ENCODE measurements at regions not wholly inside any gene's neighbourhood (a gene's known extent, or its start where the extent isn't known, plus 50 kb on each side); places are given as distances from the start of the nearest gene placed in this dataset.

DNA sequence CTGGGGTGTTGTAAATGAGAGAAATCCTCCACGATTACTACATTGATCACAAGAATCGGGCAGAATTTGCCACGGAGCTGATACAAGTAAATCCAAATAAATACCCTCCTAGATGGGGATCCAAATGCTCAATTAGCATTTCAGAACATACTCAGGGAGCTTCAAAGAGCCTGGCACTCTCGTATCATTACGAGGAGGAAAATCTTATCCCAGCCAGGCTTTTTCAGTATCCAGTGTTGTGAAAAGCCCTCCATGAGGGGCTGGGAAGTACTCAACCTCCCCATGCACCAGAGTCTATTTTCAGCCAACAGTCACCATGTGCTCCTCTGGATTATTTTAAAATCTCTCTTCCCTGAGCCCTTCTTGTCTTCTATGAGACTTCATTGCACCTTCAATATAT lies 122.6 kb upstream of the ARRDC4 start:
- DNase-seq (no peak), ATAC-seq (ENCODE audit: low read depth) (no peak)
- Histone ChIP-seq H3K4ac (ENCODE audit: low read depth, low read length) (no peak overlapping the region), H3K56ac (ENCODE audit: extremely low read depth, insufficient read depth, low read length) (no peak overlapping the region), H3K4me2 (ENCODE audit: low read depth, low read length) (no peak overlapping the region), H3K9me1 (ENCODE audit: insufficient read depth, low read length) (no peaks in the 10 kb centered on the region), H3K23ac (ENCODE audit: low read depth, low read length) (no peak overlapping the region), H4K20me1 (ENCODE audit: insufficient read depth, low read length) (no peaks in the 10 kb centered on the region), H2BK15ac (ENCODE audit: low read depth, low read length) (no peak overlapping the region), H3K36me3 (ENCODE audit: control insufficient read depth, insufficient read depth, low read length) (no peaks in the 10 kb centered on the region), H4K8ac (ENCODE audit: low read depth in 2 of 2, low read length in 2 of 2) (no peak overlapping the region), H2BK20ac (ENCODE audit: low read depth, low read length) (no peak overlapping the region), H3K14ac (replicated peaks; ENCODE audit: low read depth, low read length) (no peak overlapping the region), H3K27ac (ENCODE audit: insufficient read depth, low read length) (no peak overlapping the region), H3K4me1 (ENCODE audit: control insufficient read depth, insufficient read depth, low read length) (no peaks in the 10 kb centered on the region), H3K18ac (ENCODE audit: low read depth, low read length) (no peak overlapping the region), H2AK9ac (replicated peaks; ENCODE audit: low read depth, low read length, poor library complexity) (no peak overlapping the region), H3K9ac (ENCODE audit: low read depth, low read length) (no peak overlapping the region), H2BK5ac (ENCODE audit: low read depth, low read length, poor library complexity, severe bottlenecking) (no peak overlapping the region), H3K79me1 (ENCODE audit: low read depth in 1 of 2, low read length in 2 of 2) (no peaks in the 10 kb centered on the region), H3K27me3 (ENCODE audit: control insufficient read depth, insufficient read depth, low read length) (no peaks in the 10 kb centered on the region), H2BK120ac (ENCODE audit: low read depth, low read length) (no peak overlapping the region), H4K91ac (ENCODE audit: insufficient read depth, low read depth, low read length) (no peak overlapping the region), H4K5ac (ENCODE audit: low read depth, low read length) (no peak overlapping the region), H3K9me3 (ENCODE audit: control insufficient read depth, insufficient read depth, low read length) (peaks cover 20% of the 10 kb centered on the region), H2AFZ (replicated peaks; ENCODE audit: low read length, poor library complexity) (no peak overlapping the region), H3K4me3 (ENCODE audit: insufficient read depth, low read depth, low read length) (no peak overlapping the region), H2AK5ac (ENCODE audit: low read depth, low read length) (no peak overlapping the region)
- ChIA-PET POLR2A (ENCODE audit: unreplicated experiment) (no interaction called here), CTCF (interaction anchor here (0.7 kb wide), 1 partner anchor 193 kb away, joined by 3 read pairs; no protein-coding TSS in a partner anchor)
- BruUV-seq (replicated peaks): no TSS peak
- in situ Hi-C loops (cut with MboI; ENCODE audit: low sequenced_read_pairs): no loop called here
- intact Hi-C loops (cut with micrococcal nuclease): no loop called here
- dilution Hi-C loops (cut with HindIII; ENCODE audit: low sequenced_read_pairs, unreplicated experiment): no loop called here
- no CpG with 5 or more reads among the region's 5 CpGs for WGBS, 2 experiments (ENCODE audit: extremely low coverage in 2 of 2, insufficient read length in 1 of 2)
- TF ChIP-seq MAZ (IDR thresholded peaks at IDR 0.05; ENCODE audit: borderline replicate concordance, low read depth, low read length) (no peak), NFE2L2 (IDR thresholded peaks at IDR 0.05; ENCODE audit: low read depth, low read length) (no peak), FOS (IDR thresholded peaks at IDR 0.05; ENCODE audit: low read depth, low read length) (no peak), BHLHE40 (IDR thresholded peaks at IDR 0.05; ENCODE audit: low read depth, low read length) (no peak), MXI1 (IDR thresholded peaks at IDR 0.05; ENCODE audit: borderline replicate concordance, low read depth, low read length) (no peak), POLR2A (IDR thresholded peaks at IDR 0.05; ENCODE audit: low read depth, low read length) (no peak), CHD1 (IDR thresholded peaks at IDR 0.05; ENCODE audit: low read depth, low read length) (no peak), MAFK (IDR thresholded peaks at IDR 0.05; ENCODE audit: low read depth, low read length) (no peak), RCOR1 (IDR thresholded peaks at IDR 0.05; ENCODE audit: insufficient replicate concordance, low read length) (no peak), SMC3 (IDR thresholded peaks at IDR 0.05; ENCODE audit: low read depth, low read length) (no peak), CEBPB (IDR thresholded peaks at IDR 0.05; ENCODE audit: low read depth, low read length) (no peak), RAD21 (IDR thresholded peaks at IDR 0.05; ENCODE audit: low read length) (no peak), RFX5 (IDR thresholded peaks at IDR 0.05; ENCODE audit: low read depth, low read length) (no peak)
- TF ChIP-seq, protein P1, sequence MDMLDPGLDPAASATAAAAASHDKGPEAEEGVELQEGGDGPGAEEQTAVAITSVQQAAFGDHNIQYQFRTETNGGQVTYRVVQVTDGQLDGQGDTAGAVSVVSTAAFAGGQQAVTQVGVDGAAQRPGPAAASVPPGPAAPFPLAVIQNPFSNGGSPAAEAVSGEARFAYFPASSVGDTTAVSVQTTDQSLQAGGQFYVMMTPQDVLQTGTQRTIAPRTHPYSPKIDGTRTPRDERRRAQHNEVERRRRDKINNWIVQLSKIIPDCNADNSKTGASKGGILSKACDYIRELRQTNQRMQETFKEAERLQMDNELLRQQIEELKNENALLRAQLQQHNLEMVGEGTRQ (IDR thresholded peaks at IDR 0.05; ENCODE audit: low read depth, low read length): no peak
- TF ChIP-seq, protein P2, sequence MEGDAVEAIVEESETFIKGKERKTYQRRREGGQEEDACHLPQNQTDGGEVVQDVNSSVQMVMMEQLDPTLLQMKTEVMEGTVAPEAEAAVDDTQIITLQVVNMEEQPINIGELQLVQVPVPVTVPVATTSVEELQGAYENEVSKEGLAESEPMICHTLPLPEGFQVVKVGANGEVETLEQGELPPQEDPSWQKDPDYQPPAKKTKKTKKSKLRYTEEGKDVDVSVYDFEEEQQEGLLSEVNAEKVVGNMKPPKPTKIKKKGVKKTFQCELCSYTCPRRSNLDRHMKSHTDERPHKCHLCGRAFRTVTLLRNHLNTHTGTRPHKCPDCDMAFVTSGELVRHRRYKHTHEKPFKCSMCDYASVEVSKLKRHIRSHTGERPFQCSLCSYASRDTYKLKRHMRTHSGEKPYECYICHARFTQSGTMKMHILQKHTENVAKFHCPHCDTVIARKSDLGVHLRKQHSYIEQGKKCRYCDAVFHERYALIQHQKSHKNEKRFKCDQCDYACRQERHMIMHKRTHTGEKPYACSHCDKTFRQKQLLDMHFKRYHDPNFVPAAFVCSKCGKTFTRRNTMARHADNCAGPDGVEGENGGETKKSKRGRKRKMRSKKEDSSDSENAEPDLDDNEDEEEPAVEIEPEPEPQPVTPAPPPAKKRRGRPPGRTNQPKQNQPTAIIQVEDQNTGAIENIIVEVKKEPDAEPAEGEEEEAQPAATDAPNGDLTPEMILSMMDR (conservative IDR thresholded peaks at IDR 0.05; ENCODE audit: low read depth, low read length): no peak
- TF ChIP-seq, protein P3, sequence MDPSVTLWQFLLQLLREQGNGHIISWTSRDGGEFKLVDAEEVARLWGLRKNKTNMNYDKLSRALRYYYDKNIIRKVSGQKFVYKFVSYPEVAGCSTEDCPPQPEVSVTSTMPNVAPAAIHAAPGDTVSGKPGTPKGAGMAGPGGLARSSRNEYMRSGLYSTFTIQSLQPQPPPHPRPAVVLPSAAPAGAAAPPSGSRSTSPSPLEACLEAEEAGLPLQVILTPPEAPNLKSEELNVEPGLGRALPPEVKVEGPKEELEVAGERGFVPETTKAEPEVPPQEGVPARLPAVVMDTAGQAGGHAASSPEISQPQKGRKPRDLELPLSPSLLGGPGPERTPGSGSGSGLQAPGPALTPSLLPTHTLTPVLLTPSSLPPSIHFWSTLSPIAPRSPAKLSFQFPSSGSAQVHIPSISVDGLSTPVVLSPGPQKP (IDR thresholded peaks at IDR 0.05; ENCODE audit: borderline replicate concordance, low read depth, low read length): no peak

All from IMR-90 (cell line).